Activated T-cell treated with anti-CD3 and anti-CD28 coated beads, Interleukin-2, amount 50 U/mL, for 4 hours (primary cell): ENCODE measurements at regions not wholly inside any gene's neighbourhood (a gene's known extent, or its start where the extent isn't known, plus 50 kb on each side); places are given as distances from the start of the nearest gene placed in this dataset.

Source experiments
- ATAC-seq, 2 donors: fragments of 200-7000 bp; cut with Tn5 transposase; one replicate each; pipeline ENCODE4 v1.10.0; 2021
- DNase-seq: peaks from one replicate; pipeline ENCODE4 v3.0.0-alpha.2; 2020
- H3K27me3 Mint-ChIP-seq: one replicate; pipeline ENCODE4 v1.8.0; 2021; ENCODE audit warnings: low read depth, mixed read lengths
- H3K36me3 Mint-ChIP-seq: one replicate; pipeline ENCODE4 v1.8.0; 2022; ENCODE audit warnings: mixed read lengths; ENCODE audit not compliant: insufficient read depth
- H3K4me1 Mint-ChIP-seq: one replicate; pipeline ENCODE4 v1.8.0; 2021; ENCODE audit warnings: low read depth, mixed read lengths
- H3K4me3 Mint-ChIP-seq: one replicate; pipeline ENCODE4 v1.8.0; 2021; ENCODE audit warnings: mild to moderate bottlenecking, moderate library complexity, mixed read lengths
- H3K9me3 Mint-ChIP-seq: one replicate; pipeline ENCODE4 v1.8.0; 2021; ENCODE audit warnings: mixed read lengths

GRCh38 chr2:238738917-238739316 lies 109.0 kb upstream of the TWIST2 start:
- Mint-ChIP-seq H3K27me3 (peaks cover 43% of the 10 kb centered on the region), H3K9me3 (no peaks in the 10 kb centered on the region), H3K4me3 (no peak overlapping the region), H3K36me3 (no peaks in the 10 kb centered on the region), H3K4me1 (no peaks in the 10 kb centered on the region)
- DNase-seq (no peak), ATAC-seq (no peak)

GRCh38 chr2:238739668-238740067 lies 108.2 kb upstream of the TWIST2 start:
- ATAC-seq (no peak), DNase-seq (no peak)
- H3K36me3 Mint-ChIP-seq, result no peaks in the 10 kb centered on the region
- H3K4me3 Mint-ChIP-seq, result no peak overlapping the region
- no peaks in the 10 kb centered on the region for H3K9me3 Mint-ChIP-seq
- H3K27me3 Mint-ChIP-seq, result peaks cover 50% of the 10 kb centered on the region
- no peaks in the 10 kb centered on the region for H3K4me1 Mint-ChIP-seq

GRCh38 chr2:238741277-238741676 lies 106.6 kb upstream of the TWIST2 start:
- Mint-ChIP-seq H3K4me3 (no peak overlapping the region), H3K9me3 (no peaks in the 10 kb centered on the region), H3K27me3 (peaks cover 51% of the 10 kb centered on the region), H3K4me1 (no peaks in the 10 kb centered on the region), H3K36me3 (no peaks in the 10 kb centered on the region)
- no peak for ATAC-seq
- no peak for DNase-seq

- no peaks in the 10 kb centered on the region for H3K4me1 Mint-ChIP-seq
- no peak overlapping the region for H3K4me3 Mint-ChIP-seq
- DNase-seq, result no peak
- H3K9me3 Mint-ChIP-seq, result no peaks in the 10 kb centered on the region
- H3K36me3 Mint-ChIP-seq, result no peaks in the 10 kb centered on the region
- peaks cover 53% of the 10 kb centered on the region for H3K27me3 Mint-ChIP-seq
- ATAC-seq, result no peak
Measured at GRCh38 chr2:238742066-238742465, 105.8 kb upstream of the TWIST2 start.

GRCh38 chr2:238742664-238743063 lies 105.2 kb upstream of the TWIST2 start:
- ATAC-seq, result no peak
- no peak for DNase-seq
- H3K27me3 Mint-ChIP-seq, result peaks cover 48% of the 10 kb centered on the region
- H3K9me3 Mint-ChIP-seq, result no peaks in the 10 kb centered on the region
- no peaks in the 10 kb centered on the region for H3K4me1 Mint-ChIP-seq
- H3K4me3 Mint-ChIP-seq, result no peak overlapping the region
- H3K36me3 Mint-ChIP-seq, result no peaks in the 10 kb centered on the region

GRCh38 chr2:238743243-238744065 lies 104.4 kb upstream of the TWIST2 start:
- ATAC-seq (no peak), DNase-seq (no peak)
- H3K36me3 Mint-ChIP-seq, result no peaks in the 10 kb centered on the region
- no peaks in the 10 kb centered on the region for H3K9me3 Mint-ChIP-seq
- H3K4me3 Mint-ChIP-seq, result no peak overlapping the region
- peaks cover 48% of the 10 kb centered on the region for H3K27me3 Mint-ChIP-seq
- no peaks in the 10 kb centered on the region for H3K4me1 Mint-ChIP-seq

GRCh38 chr2:238744951-238745350 lies 102.9 kb upstream of the TWIST2 start:
- H3K9me3 Mint-ChIP-seq, result peaks cover 7% of the 10 kb centered on the region

GRCh38 chr2:238745997-238746396 lies 101.9 kb upstream of the TWIST2 start:
- no peak for DNase-seq

More at GRCh38 chr2:238744951-238745350, 102.9 kb upstream of the TWIST2 start:
- no peak for ATAC-seq
- peaks cover 44% of the 10 kb centered on the region for H3K27me3 Mint-ChIP-seq
- no peaks in the 10 kb centered on the region for H3K4me1 Mint-ChIP-seq
- H3K36me3 Mint-ChIP-seq, result no peaks in the 10 kb centered on the region
- no peak overlapping the region for H3K4me3 Mint-ChIP-seq
- DNase-seq, result no peak

GRCh38 chr2:238747114-238747513 lies 100.8 kb upstream of the TWIST2 start:
- H3K9me3 Mint-ChIP-seq, result peaks cover 14% of the 10 kb centered on the region
- no peak overlapping the region for H3K4me3 Mint-ChIP-seq
- no peaks in the 10 kb centered on the region for H3K4me1 Mint-ChIP-seq
- DNase-seq (no peak), ATAC-seq (no peak)
- no peaks in the 10 kb centered on the region for H3K36me3 Mint-ChIP-seq
- H3K27me3 Mint-ChIP-seq, result peaks cover 30% of the 10 kb centered on the region

More at GRCh38 chr2:238745997-238746396, 101.9 kb upstream of the TWIST2 start:
- Mint-ChIP-seq H3K27me3 (peaks cover 35% of the 10 kb centered on the region), H3K4me1 (no peaks in the 10 kb centered on the region), H3K36me3 (no peaks in the 10 kb centered on the region), H3K4me3 (no peak overlapping the region), H3K9me3 (peaks cover 14% of the 10 kb centered on the region)
- ATAC-seq, result no peak

- Mint-ChIP-seq H3K9me3 (peaks cover 14% of the 10 kb centered on the region), H3K4me3 (no peak overlapping the region), H3K4me1 (no peaks in the 10 kb centered on the region), H3K36me3 (no peaks in the 10 kb centered on the region), H3K27me3 (peaks cover 28% of the 10 kb centered on the region)
- ATAC-seq (no peak), DNase-seq (no peak)
Measured at GRCh38 chr2:238747557-238747956, 100.3 kb upstream of the TWIST2 start.

- no peaks in the 10 kb centered on the region for H3K36me3 Mint-ChIP-seq
- ATAC-seq (no peak), DNase-seq (no peak)
- no peak overlapping the region for H3K4me3 Mint-ChIP-seq
- peaks cover 14% of the 10 kb centered on the region for H3K9me3 Mint-ChIP-seq
- H3K4me1 Mint-ChIP-seq, result no peaks in the 10 kb centered on the region
- H3K27me3 Mint-ChIP-seq, result peaks cover 11% of the 10 kb centered on the region
Measured at GRCh38 chr2:238750212-238750904, 97.5 kb upstream of the TWIST2 start.

- DNase-seq (no peak), ATAC-seq (no peak)
Measured at GRCh38 chr2:238754259-238754658, 93.6 kb upstream of the TWIST2 start.

GRCh38 chr2:238761868-238762267 lies 86.0 kb upstream of the TWIST2 start:
- ATAC-seq (no peak), DNase-seq (no peak)
- Mint-ChIP-seq H3K4me3 (no peak overlapping the region), H3K36me3 (no peaks in the 10 kb centered on the region), H3K9me3 (no peaks in the 10 kb centered on the region), H3K27me3 (peaks cover 31% of the 10 kb centered on the region), H3K4me1 (no peaks in the 10 kb centered on the region)

More at GRCh38 chr2:238754259-238754658, 93.6 kb upstream of the TWIST2 start:
- H3K4me1 Mint-ChIP-seq, result no peaks in the 10 kb centered on the region
- peaks cover 6% of the 10 kb centered on the region for H3K27me3 Mint-ChIP-seq
- H3K4me3 Mint-ChIP-seq, result no peak overlapping the region
- H3K9me3 Mint-ChIP-seq, result peaks cover 11% of the 10 kb centered on the region
- no peaks in the 10 kb centered on the region for H3K36me3 Mint-ChIP-seq

GRCh38 chr2:238763471-238763995 lies 84.4 kb upstream of the TWIST2 start:
- Mint-ChIP-seq H3K27me3 (peaks cover 35% of the 10 kb centered on the region), H3K9me3 (no peaks in the 10 kb centered on the region), H3K4me1 (no peaks in the 10 kb centered on the region), H3K4me3 (no peak overlapping the region), H3K36me3 (no peaks in the 10 kb centered on the region)
- ATAC-seq (no peak), DNase-seq (no peak)

GRCh38 chr2:238765590-238765989 lies 82.3 kb upstream of the TWIST2 start:
- H3K27me3 Mint-ChIP-seq, result peaks cover 41% of the 10 kb centered on the region

More at GRCh38 chr2:238765590-238765989, 82.3 kb upstream of the TWIST2 start:
- H3K4me3 Mint-ChIP-seq, result no peak overlapping the region
- H3K4me1 Mint-ChIP-seq, result no peaks in the 10 kb centered on the region
- ATAC-seq (no peak), DNase-seq (no peak)
- H3K36me3 Mint-ChIP-seq, result no peaks in the 10 kb centered on the region
- H3K9me3 Mint-ChIP-seq, result no peaks in the 10 kb centered on the region
